ENCODE measurements at regions not wholly inside any gene's neighbourhood (a gene's known extent, or its start where the extent isn't known, plus 50 kb on each side); places are given as distances from the start of the nearest gene placed in this dataset.

DNA sequence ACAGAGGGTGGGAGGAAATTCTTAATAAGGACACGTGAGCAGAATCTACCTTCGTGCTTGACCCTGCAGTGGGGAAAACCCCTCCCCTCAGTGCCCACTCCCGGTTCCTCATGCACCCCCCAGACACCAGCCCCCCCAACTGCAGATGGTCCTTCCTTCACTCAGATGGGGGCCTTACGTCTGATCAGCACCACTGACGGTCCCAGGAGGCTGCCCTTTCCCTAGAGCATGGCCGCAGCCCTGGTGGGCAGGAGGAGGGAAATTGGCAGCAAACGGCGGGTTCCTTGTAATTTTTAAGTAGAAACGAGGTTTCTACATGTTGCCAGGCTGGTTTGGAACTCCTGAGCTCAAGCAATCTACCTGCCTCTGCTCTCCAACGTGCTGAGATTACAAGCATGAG, 477.7 kb downstream of the TBC1D22A start:
- DNase-seq (ENCODE audit: low read depth in 2 of 2) = no peak

DNA sequence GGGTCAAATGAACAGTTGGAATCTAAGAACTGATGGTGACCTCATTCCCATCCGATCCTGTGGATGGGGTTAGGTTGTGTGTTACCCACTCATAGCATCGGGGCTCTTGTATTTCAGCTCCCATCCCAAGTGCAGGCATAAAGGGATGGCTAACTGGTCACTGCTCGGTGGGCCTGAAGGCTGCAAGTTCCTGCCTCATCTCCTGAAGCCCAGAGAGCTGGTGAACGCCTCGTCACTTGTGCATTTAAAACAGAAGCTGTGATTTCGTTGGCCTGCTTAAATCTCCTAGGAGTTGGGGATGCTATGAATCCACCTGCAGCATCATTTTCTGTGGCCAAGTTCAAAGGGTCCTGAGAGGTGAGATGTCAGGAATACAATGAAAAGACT, 477.0 kb downstream of the TBC1D22A start:
- no peak for DNase-seq (ENCODE audit: low read depth in 2 of 2)

DNA sequence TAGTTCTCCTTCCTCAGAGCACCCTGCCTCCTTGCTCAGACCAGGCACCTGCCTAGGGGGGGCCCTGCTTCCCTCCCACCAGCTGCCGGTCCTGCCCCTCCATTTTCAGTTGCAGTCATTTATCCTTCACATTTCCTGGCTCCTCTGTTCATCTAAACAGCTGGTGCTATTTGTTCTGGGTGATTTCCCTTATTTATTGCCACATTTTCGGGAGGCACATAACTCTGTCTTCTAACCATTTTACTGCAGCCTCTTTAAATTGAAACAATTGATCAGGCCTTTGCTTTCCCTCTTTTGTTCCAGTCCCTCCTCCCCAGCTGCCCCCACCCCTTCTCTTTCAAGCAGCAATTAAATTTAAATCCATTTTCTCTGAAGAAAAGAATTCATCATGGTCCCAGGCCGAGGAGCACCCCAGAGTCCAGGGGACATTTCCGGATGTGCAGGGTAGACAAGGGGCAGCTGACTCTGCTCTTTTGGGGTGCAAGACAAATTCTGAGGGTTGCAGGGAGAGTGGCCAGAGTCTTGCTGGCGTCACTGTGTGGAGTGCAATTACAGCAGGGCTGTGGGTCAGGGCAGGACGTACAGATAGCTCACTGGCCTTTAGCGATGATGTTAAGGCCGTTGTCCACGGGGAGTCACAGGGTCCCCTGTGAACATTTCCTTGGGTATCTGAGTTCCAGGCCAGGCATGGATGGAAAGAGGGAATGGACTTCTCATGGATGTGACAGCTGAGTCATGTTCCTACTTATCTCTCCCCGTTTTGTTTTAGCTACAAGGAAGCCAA, 476.4 kb downstream of the TBC1D22A start:
- DNase-seq (ENCODE audit: low read depth in 2 of 2) = no peak

- DNase-seq (ENCODE audit: low read depth in 2 of 2) = no peak
These were observed 475.5 kb downstream of the TBC1D22A start for GRCh38 chr22:47237890-47238480.

DNA sequence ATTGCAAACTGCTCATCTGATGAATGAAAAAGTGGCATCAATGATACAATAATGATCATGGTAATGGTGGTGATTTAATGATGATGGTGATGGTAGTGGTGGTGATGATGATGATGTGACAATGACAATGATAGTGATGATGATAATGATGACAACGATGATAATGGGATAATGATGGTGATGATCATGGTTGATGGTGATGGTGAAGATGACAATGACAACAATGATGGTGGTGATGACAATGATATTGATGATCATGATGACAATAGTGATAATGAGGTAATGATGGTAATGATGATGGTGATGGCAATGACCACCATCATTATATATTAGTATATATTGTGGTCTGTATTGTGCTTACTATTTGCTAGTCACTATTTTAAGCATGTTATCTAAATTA, 474.3 kb downstream of the TBC1D22A start:
- no peak for DNase-seq (ENCODE audit: low read depth in 2 of 2)

GRCh38 chr22:47236161-47236560, 473.7 kb downstream of the TBC1D22A start:
- no peak for DNase-seq (ENCODE audit: low read depth in 2 of 2)

- no peak for DNase-seq (ENCODE audit: low read depth in 2 of 2)
These were observed 471.1 kb downstream of the TBC1D22A start for GRCh38 chr22:47233316-47234243.

GRCh38 chr22:47232753-47233152, 470.3 kb downstream of the TBC1D22A start:
- DNase-seq (ENCODE audit: low read depth in 2 of 2) = no peak

DNA sequence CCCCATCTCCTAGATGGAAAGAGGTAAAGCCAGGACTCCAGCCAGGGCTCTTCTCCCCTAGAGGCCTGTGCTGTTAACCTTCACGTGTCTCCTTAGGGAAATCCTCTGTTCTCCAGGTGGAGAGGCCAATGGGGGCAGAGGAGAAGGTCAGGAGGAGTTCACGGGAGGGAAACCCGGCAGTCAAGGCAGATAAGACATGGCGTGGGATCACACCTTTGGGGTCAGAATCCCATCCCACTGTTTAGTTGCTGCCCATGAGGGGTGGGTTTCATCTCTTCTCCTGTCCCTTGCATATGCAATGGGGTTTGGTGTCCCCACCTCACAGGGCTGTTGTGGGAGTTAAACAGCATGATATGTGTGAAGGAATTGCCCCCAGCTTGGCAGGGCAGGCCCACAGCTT, 469.7 kb downstream of the TBC1D22A start:
- no peak for DNase-seq (ENCODE audit: low read depth in 2 of 2)

DNA sequence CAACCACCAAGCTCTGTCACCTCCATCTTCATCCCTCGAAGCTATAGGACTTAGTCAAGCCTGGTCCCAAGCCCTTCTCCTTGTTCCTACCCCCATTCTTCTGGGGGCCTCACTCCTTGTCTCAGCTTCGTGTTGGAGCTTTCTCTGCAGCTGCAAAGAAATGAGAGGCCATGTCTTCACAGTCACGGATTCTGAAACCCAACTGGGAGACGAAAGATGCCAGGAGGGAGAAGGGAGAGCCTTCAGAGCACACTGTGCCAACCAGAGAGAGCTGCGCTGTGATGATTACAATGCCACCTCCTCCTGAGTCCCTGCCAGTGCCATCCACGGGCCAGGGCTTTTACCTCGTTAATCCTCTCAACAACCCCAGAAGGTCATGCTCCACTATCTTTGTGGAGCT, 469.3 kb downstream of the TBC1D22A start:
- no peak for DNase-seq (ENCODE audit: low read depth in 2 of 2)

GRCh38 chr22:47230741-47231140, 468.3 kb downstream of the TBC1D22A start:
- no peak for DNase-seq (ENCODE audit: low read depth in 2 of 2)

DNA sequence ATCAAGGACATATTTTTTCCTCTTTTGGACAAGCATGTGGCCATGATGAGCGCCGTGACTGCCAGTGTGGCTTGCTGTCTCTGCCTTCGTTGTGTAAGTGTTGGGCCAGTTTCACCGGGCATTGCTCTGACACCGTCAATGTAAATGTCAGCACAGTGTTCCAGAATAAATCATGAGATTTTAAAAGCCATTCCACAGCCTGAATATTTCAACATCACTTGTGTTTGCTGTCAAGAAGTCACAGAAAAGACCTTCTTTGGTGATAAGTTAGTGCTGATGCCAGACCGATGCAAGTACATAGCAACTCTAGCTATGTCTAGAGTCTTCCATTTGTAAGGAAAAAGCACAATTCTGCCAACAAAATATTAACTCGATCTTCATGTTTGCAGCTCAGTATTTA, 467.8 kb downstream of the TBC1D22A start:
- no peak for DNase-seq (ENCODE audit: low read depth in 2 of 2)

GRCh38 chr22:47228767-47229166, 466.3 kb downstream of the TBC1D22A start:
- no peak for DNase-seq (ENCODE audit: low read depth in 2 of 2)

- DNase-seq (ENCODE audit: low read depth in 2 of 2) = no peak
These were observed 463.6 kb downstream of the TBC1D22A start for GRCh38 chr22:47225931-47226633.

DNA sequence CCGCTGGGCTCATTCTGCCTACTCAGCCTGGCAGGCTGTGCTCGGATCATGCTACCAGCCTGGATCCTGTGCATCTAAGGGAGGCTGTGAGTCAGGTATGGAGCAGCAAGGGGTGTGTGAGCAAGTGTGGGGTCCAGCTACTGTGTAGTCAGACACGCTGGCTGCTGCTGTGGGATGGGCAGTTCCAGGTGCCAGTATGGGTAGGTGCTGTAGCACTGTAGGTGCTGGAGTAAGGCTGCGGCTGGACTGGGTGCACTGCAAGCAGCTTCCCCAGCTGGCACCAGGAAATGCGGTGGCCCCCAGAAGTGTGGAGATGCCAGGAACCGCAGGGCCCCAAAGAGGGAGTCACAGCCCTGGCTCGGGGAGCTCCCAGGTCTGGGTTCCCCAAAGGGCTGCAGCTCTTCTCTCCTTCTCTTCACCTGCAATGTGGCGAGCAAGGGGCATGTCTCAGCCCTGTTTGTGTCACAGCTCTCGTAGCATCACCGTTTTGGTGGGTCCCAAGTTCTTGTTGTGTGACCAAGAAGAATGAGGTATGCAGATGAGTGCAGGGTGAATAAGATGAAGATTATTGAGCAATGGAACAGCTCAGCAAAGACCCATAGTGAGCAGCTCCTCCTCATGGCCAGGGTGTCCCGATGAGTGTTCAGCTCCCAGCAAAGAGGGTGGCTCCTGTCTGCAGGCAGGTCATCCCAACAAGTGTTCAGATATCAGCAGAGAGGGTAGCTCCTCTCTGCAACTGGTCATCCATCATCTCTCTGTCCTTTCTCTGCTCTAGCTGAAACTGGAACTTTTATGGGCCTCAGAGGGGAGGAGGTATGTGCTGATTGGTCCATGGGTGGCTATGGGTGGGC, 462.9 kb downstream of the TBC1D22A start:
- no peak for DNase-seq (ENCODE audit: low read depth in 2 of 2)
